ENCODE measurements at regions not wholly inside any gene's neighbourhood (a gene's known extent, or its start where the extent isn't known, plus 50 kb on each side); places are given as distances from the start of the nearest gene placed in this dataset.
"Not testable (repeated sequence)": the region's sequence is repeated elsewhere in the genome, so short reads cannot be mapped to it uniquely, and the experiment has no call there.

GRCh38 chr13:110045202-110045601 lies 258.8 kb upstream of the IRS2 start:
- no peak for DNase-seq (ENCODE audit: low read depth in 3 of 3)

GRCh38 chr13:110044551-110045111 lies 258.2 kb upstream of the IRS2 start:
- no peak for DNase-seq (ENCODE audit: low read depth in 3 of 3)

GRCh38 chr13:110042253-110042950 lies 256.0 kb upstream of the IRS2 start:
- no peak for DNase-seq (ENCODE audit: low read depth in 3 of 3)

- DNase-seq (ENCODE audit: low read depth in 3 of 3) = not testable (repeated sequence)
Observed at GRCh38 chr13:110041638-110042037, 255.3 kb upstream of the IRS2 start.

- no peak for DNase-seq (ENCODE audit: low read depth in 3 of 3)
Observed at GRCh38 chr13:110037925-110038573, 251.7 kb upstream of the IRS2 start.

GRCh38 chr13:110036060-110036459 lies 249.7 kb upstream of the IRS2 start:
- no peak for DNase-seq (ENCODE audit: low read depth in 3 of 3)

GRCh38 chr13:110034031-110034549 lies 247.7 kb upstream of the IRS2 start:
- DNase-seq (ENCODE audit: low read depth in 3 of 3) = no peak

GRCh38 chr13:110032969-110033368 lies 246.6 kb upstream of the IRS2 start:
- no peak for DNase-seq (ENCODE audit: low read depth in 3 of 3)

GRCh38 chr13:110030394-110030928 lies 244.1 kb upstream of the IRS2 start:
- no peak for DNase-seq (ENCODE audit: low read depth in 3 of 3)

- no peak for DNase-seq (ENCODE audit: low read depth in 3 of 3)
Observed at GRCh38 chr13:110028838-110029621, 242.6 kb upstream of the IRS2 start.

GRCh38 chr13:110028311-110028710 lies 241.9 kb upstream of the IRS2 start:
- DNase-seq (ENCODE audit: low read depth in 3 of 3) = no peak

GRCh38 chr13:110027470-110028240 lies 241.3 kb upstream of the IRS2 start:
- DNase-seq (ENCODE audit: low read depth in 3 of 3) = no peak

- DNase-seq (ENCODE audit: low read depth in 3 of 3) = no peak
Observed at GRCh38 chr13:110024645-110024980, 238.2 kb upstream of the IRS2 start.

- DNase-seq (ENCODE audit: low read depth in 3 of 3) = no peak
Observed at GRCh38 chr13:110023729-110024644, 237.6 kb upstream of the IRS2 start.

GRCh38 chr13:110018009-110018408 lies 231.6 kb upstream of the IRS2 start:
- DNase-seq (ENCODE audit: low read depth in 3 of 3) = no peak

GRCh38 chr13:110017379-110017778 lies 231.0 kb upstream of the IRS2 start:
- no peak for DNase-seq (ENCODE audit: low read depth in 3 of 3)

- no peak for DNase-seq (ENCODE audit: low read depth in 3 of 3)
Observed at GRCh38 chr13:110015253-110015652, 228.9 kb upstream of the IRS2 start.

GRCh38 chr13:110014719-110015118 lies 228.3 kb upstream of the IRS2 start:
- DNase-seq (ENCODE audit: low read depth in 3 of 3) = no peak

GRCh38 chr13:110012102-110012739 lies 225.8 kb upstream of the IRS2 start:
- no peak for DNase-seq (ENCODE audit: low read depth in 3 of 3)

Data from stimulated activated CD4-positive, alpha-beta T cell treated with anti-CD3 and anti-CD28 coated beads, TNF-alpha, amount 100 ng/mL, for 48 hours (primary cell).